Nephron (organoid): ENCODE measurements at regions not wholly inside any gene's neighbourhood (a gene's known extent, or its start where the extent isn't known, plus 50 kb on each side); places are given as distances from the start of the nearest gene placed in this dataset.
"Not testable (repeated sequence)": the region's sequence is repeated elsewhere in the genome, so short reads cannot be mapped to it uniquely, and the experiment has no call there.

Source experiments
- H3K27ac Mint-ChIP-seq, 3 experiments: 2 replicates each; pipeline ENCODE4 v1.8.0; 2020; ENCODE audit warnings: mixed read lengths in 3 of 3, mild to moderate bottlenecking in 2 of 3, moderate library complexity in 1 of 3
- H3K27me3 Mint-ChIP-seq: 2 replicates; pipeline ENCODE4 v1.8.0; 2021; ENCODE audit warnings: low read depth, mild to moderate bottlenecking, moderate library complexity, mixed read lengths
- H3K36me3 Mint-ChIP-seq: 2 replicates; pipeline ENCODE4 v1.8.0; 2020; ENCODE audit warnings: low read depth, mixed read lengths
- H3K4me1 Mint-ChIP-seq: 2 replicates; pipeline ENCODE4 v1.8.0; 2020; ENCODE audit warnings: mixed read lengths
- H3K4me3 Mint-ChIP-seq, 3 experiments: 2 replicates each; pipeline ENCODE4 v1.8.0; 2020; ENCODE audit warnings: mild to moderate bottlenecking in 3 of 3, mixed read lengths in 3 of 3, moderate library complexity in 2 of 3
- H3K9me3 Mint-ChIP-seq: 2 replicates; pipeline ENCODE4 v1.8.0; 2020; ENCODE audit warnings: mixed read lengths
- CTCF ChIP-seq, 3 experiments: fragments of 200-600 bp; sonication (generic); IDR thresholded peaks; one replicate each; pipeline ENCODE4 v1.5.0; 2021; ENCODE audit warnings: antibody characterized with exemption in 3 of 3; ENCODE audit not compliant: unreplicated experiment in 3 of 3

GRCh38 chr5:1985781-1986180, 103.1 kb upstream of the IRX4 start:
- TF ChIP-seq CTCF (IDR thresholded peaks at IDR 0.05; ENCODE audit: unreplicated experiment in 3 of 3): no peak
- peaks cover 5% of the 10 kb centered on the region for H3K4me1 Mint-ChIP-seq
- H3K9me3 Mint-ChIP-seq: peaks cover 21% of the 10 kb centered on the region
- no peaks in the 10 kb centered on the region for H3K36me3 Mint-ChIP-seq
- H3K4me3 Mint-ChIP-seq: no peak overlapping the region
- peaks cover 9% of the 10 kb centered on the region for H3K27me3 Mint-ChIP-seq
- H3K27ac Mint-ChIP-seq: no peak overlapping the region

- H3K9me3 Mint-ChIP-seq: peaks cover 13% of the 10 kb centered on the region
- H3K27ac Mint-ChIP-seq: no peak overlapping the region
- peaks cover 5% of the 10 kb centered on the region for H3K4me1 Mint-ChIP-seq
- TF ChIP-seq CTCF (IDR thresholded peaks at IDR 0.05; ENCODE audit: unreplicated experiment in 3 of 3): no peak
- no peak overlapping the region for H3K4me3 Mint-ChIP-seq
- H3K36me3 Mint-ChIP-seq: no peaks in the 10 kb centered on the region
- H3K27me3 Mint-ChIP-seq: peaks cover 4% of the 10 kb centered on the region
These were observed 101.4 kb upstream of the IRX4 start for GRCh38 chr5:1983919-1984695.

- no peak for TF ChIP-seq CTCF (IDR thresholded peaks at IDR 0.05; ENCODE audit: unreplicated experiment in 3 of 3)
- Mint-ChIP-seq H3K27me3 (peaks cover 4% of the 10 kb centered on the region), H3K9me3 (peaks cover 11% of the 10 kb centered on the region), H3K36me3 (no peaks in the 10 kb centered on the region), H3K4me1 (peaks cover 5% of the 10 kb centered on the region), H3K27ac (no peak overlapping the region), H3K4me3 (no peak overlapping the region)
These were observed 100.7 kb upstream of the IRX4 start for GRCh38 chr5:1983401-1983800.

GRCh38 chr5:1982561-1982960, 99.8 kb upstream of the IRX4 start:
- not testable (repeated sequence) for H3K9me3 Mint-ChIP-seq, H3K36me3 Mint-ChIP-seq, H3K27me3 Mint-ChIP-seq, H3K27ac Mint-ChIP-seq, H3K4me1 Mint-ChIP-seq, H3K4me3 Mint-ChIP-seq

- H3K4me3 Mint-ChIP-seq: no peak overlapping the region
- H3K27me3 Mint-ChIP-seq: peaks cover 42% of the 10 kb centered on the region
- no peak for TF ChIP-seq CTCF (IDR thresholded peaks at IDR 0.05; ENCODE audit: unreplicated experiment in 3 of 3)
- peaks cover 8% of the 10 kb centered on the region for H3K9me3 Mint-ChIP-seq
- H3K27ac Mint-ChIP-seq: no peak overlapping the region
- H3K36me3 Mint-ChIP-seq: no peaks in the 10 kb centered on the region
- H3K4me1 Mint-ChIP-seq: peaks cover 6% of the 10 kb centered on the region
These were observed 93.4 kb upstream of the IRX4 start for GRCh38 chr5:1975898-1976765.

- H3K36me3 Mint-ChIP-seq: no peaks in the 10 kb centered on the region
- TF ChIP-seq CTCF (IDR thresholded peaks at IDR 0.05; ENCODE audit: unreplicated experiment in 3 of 3): no peak
- H3K4me1 Mint-ChIP-seq: peaks cover 6% of the 10 kb centered on the region
- H3K27ac Mint-ChIP-seq: no peak overlapping the region
- no peak overlapping the region for H3K4me3 Mint-ChIP-seq
- H3K9me3 Mint-ChIP-seq: peaks cover 5% of the 10 kb centered on the region
- peaks cover 42% of the 10 kb centered on the region for H3K27me3 Mint-ChIP-seq
These were observed 92.6 kb upstream of the IRX4 start for GRCh38 chr5:1975406-1975715.
